GM18498 (cell line): ENCODE measurements at regions not wholly inside any gene's neighbourhood (a gene's known extent, or its start where the extent isn't known, plus 50 kb on each side); places are given as distances from the start of the nearest gene placed in this dataset.
A peak's percentile ranks its signal among the peaks of the same experiment; 100 is the strongest.
"Not testable (repeated sequence)": the region's sequence is repeated elsewhere in the genome, so short reads cannot be mapped to it uniquely, and the experiment has no call there.

Experiments used
- ATAC-seq: cut with Tn5 transposase; IDR thresholded peaks from one replicate; pipeline ENCODE4 v1.9.1; 2021; ENCODE audit warnings: mild to moderate bottlenecking, moderate library complexity; ENCODE audit not compliant: unreplicated experiment

- no peak for ATAC-seq
Measured at GRCh38 chr6:12348530-12349511, 58.7 kb downstream of the EDN1 start.

DNA sequence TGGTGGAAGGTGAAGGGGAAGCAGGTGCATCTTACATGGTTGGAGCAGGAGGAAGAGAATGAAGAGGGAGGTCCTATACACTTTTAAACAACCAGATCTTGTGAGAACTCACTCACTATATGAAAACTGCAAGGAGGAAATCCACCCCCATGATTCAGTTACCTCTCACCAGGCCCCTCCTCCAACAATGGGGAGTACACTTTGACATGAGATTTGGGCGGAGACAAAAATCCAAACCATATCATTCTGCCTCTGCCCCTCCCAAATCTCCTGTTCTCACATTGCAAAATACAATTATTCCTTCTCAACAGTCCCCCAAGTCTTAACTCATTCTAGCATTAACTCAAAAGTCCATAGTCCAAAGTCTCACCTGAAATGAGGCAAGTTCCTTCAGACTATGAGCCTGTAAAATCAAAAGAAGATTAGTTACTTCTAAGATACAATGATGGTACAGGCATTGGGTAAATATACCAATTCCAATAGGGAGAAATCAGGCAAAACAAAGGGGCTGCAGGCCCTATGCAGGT lies 60.5 kb downstream of the EDN1 start:
- ATAC-seq: no peak

DNA sequence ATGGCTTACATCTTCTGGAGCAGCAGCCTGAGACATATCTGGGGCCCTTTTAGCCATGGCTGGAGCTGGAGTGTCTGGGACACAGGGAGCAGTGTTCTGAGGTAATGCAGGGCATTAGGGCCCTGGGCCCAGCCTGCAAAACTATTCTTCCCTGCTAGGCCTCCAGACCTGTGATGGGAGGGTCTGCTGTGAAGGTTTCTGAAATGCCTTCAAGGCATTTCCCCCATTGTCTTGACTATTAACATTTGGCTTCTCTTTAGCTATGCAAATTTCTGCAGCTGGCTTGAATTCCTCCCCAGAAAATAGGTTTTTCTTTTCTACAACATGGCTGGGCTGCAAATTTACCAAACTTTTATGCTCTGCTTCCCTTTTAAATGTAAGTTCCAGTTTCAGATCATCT lies 61.5 kb downstream of the EDN1 start:
- no peak for ATAC-seq

DNA sequence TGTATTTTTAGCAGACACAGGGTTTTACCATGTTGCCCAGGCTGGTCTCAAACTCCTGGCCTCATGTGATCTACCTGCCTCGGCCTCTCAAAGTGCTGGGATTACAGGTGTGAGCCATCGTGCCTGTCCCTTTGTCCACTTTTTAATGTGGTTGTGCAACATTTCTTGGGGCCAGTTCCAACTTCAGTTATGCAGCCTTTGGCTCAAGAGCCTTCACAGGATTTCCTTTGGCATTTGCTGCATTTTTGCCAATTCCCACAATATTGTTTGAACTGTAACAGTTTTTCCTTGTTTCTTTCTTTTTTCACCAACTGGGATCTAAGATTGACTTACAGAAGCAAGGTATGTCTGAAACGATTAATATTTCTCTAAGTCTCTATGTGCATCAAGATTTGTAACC lies 63.6 kb downstream of the EDN1 start:
- ATAC-seq: no peak

DNA sequence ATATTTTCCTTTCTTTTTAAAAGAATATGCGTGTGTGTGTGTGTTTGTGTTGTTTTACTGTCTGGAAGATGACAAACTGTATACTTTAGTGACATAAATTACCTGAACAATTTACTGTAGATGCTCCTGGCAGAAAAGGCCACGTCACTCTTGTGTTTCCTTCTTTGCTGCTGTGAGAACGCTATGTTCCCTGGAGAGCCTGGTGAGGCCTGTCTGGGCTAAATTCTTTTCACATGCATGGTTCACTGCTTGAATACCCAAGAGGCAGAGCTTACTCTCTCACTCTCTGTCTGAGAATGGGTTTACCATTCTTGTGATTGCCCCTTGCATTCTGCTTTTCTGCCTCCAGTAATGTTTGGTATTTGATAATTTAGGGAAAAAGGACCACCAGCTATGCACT lies 64.3 kb downstream of the EDN1 start:
- no peak for ATAC-seq

- no peak for ATAC-seq
Measured at GRCh38 chr6:12355354-12355753, 65.2 kb downstream of the EDN1 start.

- ATAC-seq: no peak
Measured at GRCh38 chr6:12356431-12356830, 66.3 kb downstream of the EDN1 start.

- ATAC-seq: peak; percentile 79
Measured at GRCh38 chr6:12356983-12357972, 67.1 kb downstream of the EDN1 start.

GRCh38 chr6:12359036-12359435 lies 68.9 kb downstream of the EDN1 start:
- ATAC-seq: no peak

DNA sequence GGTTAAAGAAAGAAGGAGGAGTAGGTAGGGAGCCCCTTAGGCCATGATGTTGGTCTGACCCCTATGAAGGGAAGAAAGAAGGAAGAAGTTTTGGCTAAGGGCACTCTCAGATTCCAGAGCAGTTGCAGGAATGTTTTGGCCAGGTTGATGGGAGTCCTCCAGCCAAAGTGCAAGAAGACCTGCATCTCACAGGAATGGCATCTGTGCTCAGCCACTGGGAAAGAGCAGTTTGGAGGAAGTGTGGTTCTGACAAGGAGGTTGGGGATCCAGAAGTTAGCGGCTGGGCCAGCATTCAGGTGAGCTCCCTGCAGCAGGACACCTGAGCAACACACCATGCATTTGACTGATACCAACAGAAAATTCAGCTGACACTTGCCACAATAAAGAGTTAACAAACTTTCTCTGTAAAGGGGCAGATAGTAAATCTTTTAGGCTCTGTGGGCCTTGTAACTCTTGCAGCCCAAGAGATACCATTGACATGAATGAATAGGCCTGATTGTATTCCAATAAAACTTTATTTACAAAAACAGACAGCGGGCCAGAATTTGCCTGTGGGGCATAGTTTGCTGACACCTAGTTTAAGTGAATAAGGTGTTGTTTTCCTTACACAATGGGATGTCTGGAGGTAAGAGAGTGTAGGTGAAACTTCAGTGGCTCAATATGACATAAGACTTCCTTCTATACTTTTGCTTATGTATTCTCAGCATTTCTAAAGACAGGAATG lies 71.0 kb downstream of the EDN1 start:
- no peak for ATAC-seq

DNA sequence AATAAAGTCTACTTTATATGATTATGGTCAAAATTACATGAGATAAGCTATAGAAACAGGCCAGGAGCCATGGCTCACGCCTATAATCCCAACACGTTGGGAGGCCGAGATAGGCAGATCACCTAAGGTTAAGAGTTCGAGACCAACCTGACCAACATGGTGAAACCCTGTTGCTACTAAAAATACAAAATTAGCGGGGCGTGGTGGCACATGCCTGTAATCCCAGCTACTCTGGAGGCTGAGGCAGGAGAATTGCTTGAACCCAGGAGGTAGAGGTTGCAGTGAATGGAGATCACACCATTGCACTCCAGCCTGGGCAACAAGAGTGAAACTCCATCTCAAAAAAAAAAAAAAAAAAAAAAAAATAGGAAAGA lies 73.1 kb downstream of the EDN1 start:
- not testable (repeated sequence) for ATAC-seq

- ATAC-seq: peak; percentile 73
Measured at GRCh38 chr6:12363651-12364381, 73.7 kb downstream of the EDN1 start.

- ATAC-seq: no peak
Measured at GRCh38 chr6:12364621-12365020, 74.5 kb downstream of the EDN1 start.

- ATAC-seq: no peak
Measured at GRCh38 chr6:12366731-12367130, 76.6 kb downstream of the EDN1 start.

DNA sequence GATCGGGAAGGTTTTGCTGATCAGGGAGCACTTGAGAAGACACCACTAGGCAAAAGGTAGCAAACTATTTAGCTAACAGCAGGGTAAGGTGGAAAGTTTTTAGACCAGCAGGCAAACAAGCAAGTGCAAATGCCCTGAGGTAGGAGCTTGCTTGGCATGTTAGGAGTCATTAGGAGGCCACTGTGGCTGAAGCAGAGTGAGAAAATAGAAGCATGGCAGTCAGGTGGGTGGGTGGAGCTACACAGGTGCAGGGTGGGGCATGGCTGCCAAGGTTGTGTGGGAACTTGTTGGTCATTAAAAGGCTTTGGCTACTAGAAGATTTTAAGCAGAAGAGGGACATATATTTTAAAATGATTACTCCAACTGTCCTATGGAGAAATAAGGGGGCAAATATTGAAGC lies 77.3 kb downstream of the EDN1 start:
- no peak for ATAC-seq

GRCh38 chr6:12369355-12369754 lies 79.2 kb downstream of the EDN1 start:
- ATAC-seq: no peak

GRCh38 chr6:12369781-12370262 lies 79.7 kb downstream of the EDN1 start:
- ATAC-seq: peak; percentile 68

DNA sequence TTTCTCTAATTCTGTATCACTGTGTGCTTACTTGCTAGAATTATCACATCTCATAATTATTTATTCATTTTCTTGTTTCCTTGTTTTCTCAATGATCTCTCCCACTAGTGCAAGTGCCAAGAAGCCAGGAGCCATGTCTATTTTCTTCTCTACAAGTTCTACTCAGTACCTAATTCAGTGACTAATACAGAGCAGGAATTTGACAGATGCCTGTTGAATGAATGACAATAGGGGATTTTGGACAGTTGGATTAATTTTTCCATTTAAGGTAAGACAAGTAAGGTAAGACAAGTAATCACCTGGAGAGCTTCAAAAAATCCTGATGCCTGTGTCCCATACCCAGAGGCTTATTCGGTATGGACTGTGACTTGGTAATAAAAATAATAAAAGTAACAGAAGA lies 81.0 kb downstream of the EDN1 start:
- no peak for ATAC-seq

GRCh38 chr6:12371641-12372146 lies 81.5 kb downstream of the EDN1 start:
- ATAC-seq: peak; percentile 41

- no peak for ATAC-seq
Measured at GRCh38 chr6:12379181-12379580, 89.0 kb downstream of the EDN1 start.
